Motor neuron (in vitro differentiated cells): ENCODE measurements at regions not wholly inside any gene's neighbourhood (a gene's known extent, or its start where the extent isn't known, plus 50 kb on each side); places are given as distances from the start of the nearest gene placed in this dataset.

Experiments
- ATAC-seq, 8 experiments: fragments of 200-7000 bp; cut with Tn5 transposase; replicated peaks in 6 of 8; 2 replicates each; pipeline ENCODE4 v1.8.0; 2021; ENCODE audit warnings: mild to moderate bottlenecking in 8 of 8, moderate library complexity in 8 of 8
- H3K27ac ChIP-seq, 2 donors: fragments of 250-450 bp; sonication (Bioruptor Pico); 2 replicates each; pipeline ENCODE4 v1.9.0; 2021; ENCODE audit warnings: antibody characterized with exemption in 2 of 2, mild to moderate bottlenecking in 2 of 2, moderate library complexity in 1 of 2
- H3K4me1 ChIP-seq, 2 donors: fragments of 250-450 bp; sonication (Bioruptor Pico); replicated peaks in 1 of 2; 2 replicates each; pipeline ENCODE4 v1.6.1; 2021; ENCODE audit warnings: antibody characterized with exemption in 2 of 2, mild to moderate bottlenecking in 2 of 2, moderate library complexity in 1 of 2
- H3K4me3 ChIP-seq, 5 donors: fragments of 250-450 bp; sonication (Bioruptor Pico); 2 replicates each; pipeline ENCODE4 v1.9.0; 2021; ENCODE audit warnings: antibody characterized with exemption in 5 of 5, mild to moderate bottlenecking in 5 of 5, moderate library complexity in 4 of 5
- WGBS, 10 experiments: fragments of 450-650 bp; shearing (Covaris generic); methylation state at CpG; one replicate each; pipeline ENCODE4 v1.0.0; 2022; 5-methylcytosine and 5-hydroxymethylcytosine counted together
- in situ Hi-C, 9 experiments: fragments of 400-800 bp; cut with MboI; loops; one replicate each; pipeline ENCODE4 v1.15.0; 2021; ENCODE audit warnings: low sequenced_read_pairs in 9 of 9, low pct_unique_long_range_greater_than_20kb in 2 of 9; ENCODE audit not compliant: unreplicated experiment in 9 of 9

DNA sequence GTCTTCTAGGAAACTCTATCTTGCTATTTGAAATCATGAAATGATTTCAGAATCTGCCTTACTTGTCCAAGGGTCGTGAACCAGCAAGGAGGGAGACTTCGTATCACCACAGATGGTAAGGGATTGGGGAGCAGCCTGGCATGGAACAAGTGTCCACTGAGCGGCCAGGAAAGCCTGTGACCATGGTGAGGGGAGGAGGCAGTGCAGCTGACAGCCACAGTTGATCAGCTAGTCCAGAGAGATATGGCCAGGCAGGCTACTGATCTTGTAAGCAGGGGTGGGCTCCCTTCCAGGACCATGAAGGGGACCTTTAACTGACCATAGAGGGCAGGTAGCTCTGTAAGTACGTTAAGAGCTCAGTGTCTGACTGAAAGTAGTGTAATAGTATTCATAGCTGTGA lies 96.8 kb upstream of the TENT5A start:
- no peak overlapping the region for H3K27ac ChIP-seq
- WGBS, 10 experiments, result 40 to 100% (median 77%) methylated on average over 1 to 4 of the region's 4 CpGs; no CpG with 5 or more reads in 2 of the 10 experiments
- H3K4me3 ChIP-seq, result no peak overlapping the region
- H3K4me1 ChIP-seq, result no peaks in the 10 kb centered on the region
- ATAC-seq, result no peak
- in situ Hi-C loops, result no loop called here

DNA sequence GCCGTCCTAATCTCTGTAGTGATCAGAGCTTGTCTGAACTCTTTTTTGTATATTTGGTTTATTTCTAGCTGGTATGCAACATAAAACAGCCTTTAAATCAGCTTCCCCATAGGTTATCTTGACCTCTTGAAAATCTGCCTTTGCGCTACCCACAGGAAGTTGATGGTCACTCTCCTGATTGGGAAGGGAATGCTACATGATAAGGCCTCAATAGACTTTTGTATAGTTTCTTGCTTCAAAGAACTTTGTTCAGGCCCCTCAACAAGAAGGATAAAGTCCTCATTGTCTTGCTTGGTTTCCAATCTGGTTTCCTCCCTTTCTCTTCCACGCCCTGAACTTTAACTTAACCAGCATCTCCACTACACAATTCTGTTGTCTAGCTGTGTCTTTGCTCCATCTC lies 95.4 kb upstream of the TENT5A start:
- no peak for ATAC-seq
- Histone ChIP-seq H3K4me3 (no peak overlapping the region), H3K27ac (no peak overlapping the region), H3K4me1 (no peaks in the 10 kb centered on the region)
- WGBS, 10 experiments, result 88 to 100% (median 92%) methylated on average over 1 to 3 of the region's 3 CpGs; no CpG with 5 or more reads in 2 of the 10 experiments
- in situ Hi-C loops, result no loop called here

DNA sequence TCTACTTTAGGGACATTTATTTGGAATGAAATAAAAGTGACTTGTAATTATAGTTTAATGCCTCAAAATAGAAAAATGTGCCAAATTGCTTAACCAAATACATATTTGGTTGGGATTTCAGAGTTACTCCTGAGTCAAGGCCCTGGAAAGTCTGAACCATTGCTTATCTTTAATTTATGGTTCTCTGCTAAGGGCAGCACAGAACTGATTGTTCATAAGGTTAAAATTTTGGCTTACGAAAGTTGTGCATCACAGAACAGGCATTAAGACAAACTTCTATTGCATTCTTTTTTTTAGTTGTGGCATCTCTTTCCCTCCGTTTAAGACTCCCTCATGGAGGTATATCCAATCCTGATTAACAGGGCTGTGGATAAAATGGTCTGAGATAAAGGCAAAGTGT lies 92.2 kb upstream of the TENT5A start:
- 52 to 100% (median 81%) methylated on average over 1 to 2 of the region's 2 CpGs; no CpG with 5 or more reads in 2 of the 10 experiments for WGBS, 10 experiments
- Histone ChIP-seq H3K4me1 (no peaks in the 10 kb centered on the region), H3K27ac (no peak overlapping the region), H3K4me3 (no peak overlapping the region)
- no peak for ATAC-seq
- in situ Hi-C loops, result no loop called here

DNA sequence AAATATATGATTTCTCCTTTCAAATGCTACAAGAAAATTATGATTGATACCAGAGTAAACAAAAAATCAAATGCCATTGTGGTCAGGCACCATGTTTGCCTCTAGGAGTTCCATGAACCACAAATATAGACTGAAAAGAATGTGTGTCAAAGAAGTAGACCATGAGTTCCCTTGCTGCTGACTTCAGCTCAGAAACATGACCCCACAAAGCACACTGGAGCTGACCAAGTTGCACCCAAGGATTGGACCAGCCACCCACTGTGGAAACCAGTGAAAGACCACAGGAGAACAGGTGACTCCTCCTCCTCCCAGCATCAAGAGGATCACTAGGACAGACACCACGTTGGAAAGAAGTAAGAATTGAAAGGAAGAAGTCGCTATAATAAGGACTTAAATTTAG lies 90.8 kb upstream of the TENT5A start:
- no peak overlapping the region for H3K27ac ChIP-seq
- H3K4me1 ChIP-seq, result no peaks in the 10 kb centered on the region
- no peak overlapping the region for H3K4me3 ChIP-seq
- in situ Hi-C loops, result no loop called here
- WGBS, 10 experiments, result 0 to 80% (median 34%) methylated on average over 1 to 2 of the region's 2 CpGs; no CpG with 5 or more reads in 1 of the 10 experiments
- ATAC-seq, result no peak

DNA sequence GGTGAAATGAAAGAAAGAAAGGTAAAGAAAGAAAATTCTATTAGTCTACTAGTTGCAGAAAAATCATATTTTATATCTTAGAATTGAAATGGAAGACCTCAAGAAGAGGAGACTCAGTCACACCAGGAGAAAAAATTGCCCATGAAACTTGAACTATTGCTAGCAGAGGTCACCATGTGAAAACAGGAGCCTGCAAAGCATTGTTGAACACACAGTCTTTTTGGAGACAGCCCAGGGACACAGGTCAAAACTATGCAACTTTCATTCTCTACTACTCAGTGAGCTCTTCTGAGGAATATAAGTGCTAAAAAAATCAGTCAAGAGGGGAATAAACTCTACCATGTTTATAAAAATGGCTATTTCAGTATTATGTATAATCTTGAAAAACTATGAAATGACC lies 89.8 kb upstream of the TENT5A start:
- no peak for ATAC-seq
- H3K27ac ChIP-seq, result no peak overlapping the region

DNA sequence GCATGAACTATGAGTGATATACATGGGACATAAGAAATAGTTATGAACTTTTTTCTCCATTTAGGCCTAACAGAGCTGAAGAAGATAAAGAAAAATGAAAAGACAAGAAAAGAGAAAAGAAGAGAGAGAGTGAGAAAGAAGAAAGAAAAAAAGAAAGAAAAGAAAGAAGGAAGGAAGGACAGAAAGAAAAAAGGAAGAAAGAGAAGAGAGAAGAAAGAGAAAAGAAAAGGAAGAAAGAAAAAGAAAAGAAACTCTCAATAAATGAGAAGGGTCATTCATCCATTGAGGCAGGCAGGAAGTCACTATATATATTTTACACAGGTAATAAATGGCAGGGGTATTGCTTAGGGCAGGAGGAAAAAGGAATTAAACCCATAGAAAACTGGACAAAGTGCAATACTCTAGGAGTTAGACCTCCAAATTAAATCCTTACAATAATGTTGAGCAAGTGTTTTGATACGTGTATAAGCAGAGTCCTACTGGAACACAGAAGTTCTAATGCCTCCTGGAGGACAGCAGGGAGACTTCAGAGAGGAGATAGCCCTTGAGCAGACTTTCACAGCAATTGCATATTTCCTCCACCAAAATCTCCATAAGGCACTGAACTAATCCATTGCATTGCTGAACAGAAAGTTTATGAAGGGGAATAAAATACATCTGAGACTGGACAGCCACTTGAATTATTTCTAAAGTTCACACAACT lies 86.4 kb upstream of the TENT5A start:
- Histone ChIP-seq H3K27ac (no peak overlapping the region), H3K4me3 (no peak overlapping the region), H3K4me1 (no peaks in the 10 kb centered on the region)
- peak in 3 of 8 experiments; percentile 83 to 90 (median 86) for ATAC-seq
- in situ Hi-C loops, result no loop called here
- 36 to 83% (median 67%) methylated on average over 1 of the region's 1 CpG; no CpG with 5 or more reads in 2 of the 10 experiments for WGBS, 10 experiments

More for the DNA sequence above, 89.8 kb upstream of the TENT5A start:
- H3K4me1 ChIP-seq, result no peaks in the 10 kb centered on the region
- H3K4me3 ChIP-seq, result no peak overlapping the region
- in situ Hi-C loops, result no loop called here

DNA sequence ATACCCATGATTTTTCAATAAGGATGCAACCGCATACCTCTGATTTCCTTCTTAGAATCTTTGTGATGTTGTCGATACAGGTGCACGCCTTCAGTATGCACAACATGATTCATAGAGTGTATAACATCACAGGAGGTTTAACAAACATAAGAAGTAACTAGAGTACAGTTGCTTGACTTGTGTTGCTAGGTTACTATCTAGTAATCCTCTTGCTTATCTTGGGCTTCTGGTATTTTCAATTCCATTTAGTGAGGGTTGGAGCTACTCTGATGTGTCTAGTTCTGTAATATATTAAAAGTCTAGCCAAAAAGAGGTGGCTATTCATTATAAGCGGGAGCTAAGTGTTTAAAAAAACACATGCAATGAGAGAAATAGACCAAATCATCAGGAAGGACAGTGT lies 85.5 kb upstream of the TENT5A start:
- no peak overlapping the region for H3K27ac ChIP-seq
- ATAC-seq, result no peak
- in situ Hi-C loops, result no loop called here
- WGBS, 10 experiments, result 88 to 100% (median 93%) methylated on average over 1 to 4 of the region's 4 CpGs; no CpG with 5 or more reads in 1 of the 10 experiments
- H3K4me3 ChIP-seq, result no peak overlapping the region
- H3K4me1 ChIP-seq, result no peaks in the 10 kb centered on the region

- Histone ChIP-seq H3K4me1 (peaks cover 2 to 3% of the 10 kb centered on the region in 2 donors), H3K4me3 (no peak overlapping the region), H3K27ac (no peak overlapping the region)
- in situ Hi-C loops, result no loop called here
- ATAC-seq, result peak in 2 of 8 experiments; percentile 89 to 91
- 24 to 100% (median 87%) methylated on average over 1 to 5 of the region's 5 CpGs; no CpG with 5 or more reads in 2 of the 10 experiments for WGBS, 10 experiments
Measured at GRCh38 chr6:81834141-81834681, 81.7 kb upstream of the TENT5A start.

GRCh38 chr6:81832304-81832703 lies 79.8 kb upstream of the TENT5A start:
- peak in 1 of 8 experiments; percentile 20 for ATAC-seq
- 59 to 100% (median 81%) methylated on average over 2 to 4 of the region's 4 CpGs; no CpG with 5 or more reads in 1 of the 10 experiments for WGBS, 10 experiments
- H3K4me1 ChIP-seq, result peaks cover 2 to 3% of the 10 kb centered on the region in 2 donors
- H3K4me3 ChIP-seq, result no peak overlapping the region
- no peak overlapping the region for H3K27ac ChIP-seq
- in situ Hi-C loops, result no loop called here

DNA sequence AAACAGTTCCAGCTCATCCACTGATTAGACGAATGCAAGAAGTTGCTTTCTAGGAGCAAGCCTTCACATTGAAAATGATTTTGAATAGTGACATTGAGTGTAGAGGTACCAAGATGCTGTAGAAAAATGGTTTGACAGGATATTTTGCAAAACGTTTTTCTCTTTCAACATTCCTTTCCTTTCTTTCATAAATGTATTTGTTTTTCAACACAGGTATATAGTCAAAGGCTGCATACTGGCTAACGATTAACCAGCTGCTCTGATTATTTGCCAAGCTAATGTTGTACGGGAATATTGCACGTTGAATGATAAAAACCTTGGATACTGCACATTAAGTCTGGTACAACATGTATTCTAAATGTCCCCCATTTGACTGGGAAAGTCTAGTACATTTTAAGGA lies 78.8 kb upstream of the TENT5A start:
- Histone ChIP-seq H3K27ac (no peak overlapping the region), H3K4me1 (peaks cover 2 to 3% of the 10 kb centered on the region in 2 donors), H3K4me3 (no peak overlapping the region)
- ATAC-seq, result no peak
- in situ Hi-C loops, result no loop called here
- 40 to 82% (median 72%) methylated on average over 2 to 5 of the region's 5 CpGs for WGBS, 10 experiments

DNA sequence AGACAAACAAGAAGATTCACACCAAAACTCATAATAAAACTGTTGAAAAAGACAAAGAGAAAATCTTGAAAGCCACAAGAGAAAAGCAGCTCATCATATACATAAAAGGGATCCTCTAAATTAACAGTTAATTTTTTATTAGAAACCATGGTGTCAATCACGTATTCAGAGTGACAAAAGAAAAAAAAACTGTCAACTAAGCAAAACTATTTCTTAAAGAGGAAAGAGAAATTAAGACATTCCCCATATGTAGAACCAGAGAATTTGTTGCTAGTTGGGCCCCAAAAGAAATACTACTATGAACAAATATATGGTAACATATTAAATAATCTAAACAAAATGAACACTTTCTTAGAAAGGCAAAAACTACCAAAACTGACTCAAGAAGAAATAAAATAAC lies 74.3 kb upstream of the TENT5A start:
- no peak overlapping the region for H3K4me3 ChIP-seq
- no peak for ATAC-seq
- in situ Hi-C loops, result no loop called here
- 0 to 56% (median 15%) methylated on average over 1 of the region's 1 CpG; no CpG with 5 or more reads in 1 of the 10 experiments for whole genome bisulfite sequencing, 10 experiments
- no peak overlapping the region for H3K27ac ChIP-seq
- H3K4me1 ChIP-seq, result no peaks in the 10 kb centered on the region

DNA sequence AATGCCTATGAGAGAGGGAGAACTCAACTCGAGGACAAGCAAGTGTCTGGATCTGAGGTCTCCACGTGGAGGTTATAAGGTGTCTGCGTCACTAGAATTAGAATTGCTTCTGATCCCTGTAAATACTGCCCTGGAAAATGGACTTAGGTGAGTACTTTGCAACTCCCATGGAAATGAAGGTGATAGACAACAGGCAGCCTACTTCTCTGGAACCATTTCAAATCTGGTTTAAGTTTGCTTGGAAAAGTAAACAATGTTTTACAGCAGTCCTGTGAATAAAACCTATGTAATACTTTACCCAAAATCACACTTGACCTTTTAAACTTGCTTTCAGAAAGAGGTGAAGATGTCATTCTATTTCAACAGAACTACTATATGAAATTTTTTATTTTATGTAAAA lies 70.1 kb upstream of the TENT5A start:
- no peak for ATAC-seq
- in situ Hi-C loops, result no loop called here
- 22 to 95% (median 87%) methylated on average over 1 to 3 of the region's 3 CpGs; no CpG with 5 or more reads in 3 of the 10 experiments for WGBS, 10 experiments

DNA sequence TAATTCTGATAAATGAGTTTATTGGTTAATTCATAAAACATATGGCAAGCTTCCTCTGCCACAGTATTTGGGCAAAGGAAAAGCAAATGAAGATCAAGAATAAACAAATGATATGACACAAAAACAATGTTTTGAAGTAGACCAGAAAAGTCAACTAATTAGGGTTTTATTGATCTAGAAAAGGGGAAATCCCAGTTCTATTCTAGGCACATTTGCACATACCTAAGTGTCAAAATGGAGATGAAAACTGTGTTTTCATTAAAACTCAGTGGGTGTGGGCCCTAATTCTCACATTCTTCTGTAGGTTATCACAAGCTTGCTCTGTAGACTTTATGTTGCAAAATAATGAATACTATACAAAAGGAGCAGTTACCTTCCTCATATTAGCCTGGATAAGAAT lies 69.0 kb upstream of the TENT5A start:
- H3K4me1 ChIP-seq, result peaks cover 6 to 9% of the 10 kb centered on the region in 2 donors
- no peak overlapping the region for H3K4me3 ChIP-seq
- in situ Hi-C loops, result no loop called here
- no peak overlapping the region for H3K27ac ChIP-seq
- peak in 1 of 8 experiments; percentile 44 for ATAC-seq

More for the DNA sequence above, 70.1 kb upstream of the TENT5A start:
- Histone ChIP-seq H3K4me1 (peaks cover 0 to under 1% of the 10 kb centered on the region in 2 donors), H3K4me3 (no peak overlapping the region), H3K27ac (no peak overlapping the region)

DNA sequence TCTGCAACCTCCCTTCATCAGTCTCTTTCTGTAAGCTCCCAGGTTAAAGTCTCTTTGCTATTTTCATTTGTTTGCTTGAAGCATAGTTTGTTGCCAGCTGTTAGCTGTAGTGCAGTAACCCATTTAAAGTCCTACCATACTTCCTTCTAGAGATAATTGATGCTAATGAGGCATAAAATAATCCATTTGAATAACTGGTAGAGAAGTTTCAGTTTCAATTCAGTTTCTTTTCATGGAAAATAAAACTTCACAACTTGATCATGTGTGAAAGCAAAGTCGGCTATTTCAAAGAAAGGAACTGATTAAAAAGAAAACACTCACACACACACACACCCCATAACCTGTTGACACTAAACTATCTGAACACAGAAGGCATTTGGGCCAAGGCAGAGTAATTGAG lies 68.5 kb upstream of the TENT5A start:
- Histone ChIP-seq H3K4me3 (no peak overlapping the region), H3K4me1 (peaks cover 11 to 14% of the 10 kb centered on the region in 2 donors), H3K27ac (no peak overlapping the region)
- in situ Hi-C loops, result no loop called here
- WGBS, 10 experiments, result 25 to 100% (median 68%) methylated on average over 1 of the region's 1 CpG
- ATAC-seq, result peak in 2 of 8 experiments; percentile 53 to 57
